Thoracic aorta (tissue), 2 donors: ENCODE measurements at regions not wholly inside any gene's neighbourhood (a gene's known extent, or its start where the extent isn't known, plus 50 kb on each side); places are given as distances from the start of the nearest gene placed in this dataset.

ENCODE experiments used
- ATAC-seq: fragments of 150-250 bp; one replicate; pipeline ENCODE4 v1.8.0; 2017; ENCODE audit warnings: low read depth; ENCODE audit not compliant: insufficient number of reproducible peaks, low FRiP score
- DNase-seq: peaks from one replicate; pipeline ENCODE4 v3.0.0-alpha.2; 2020; ENCODE audit warnings: low spot score
- H3K27ac ChIP-seq, 2 donors: fragments of 200-600 bp; sonication (generic); 1 replicate in 1 of 2; 2 replicates in 1 of 2; pipeline ENCODE4 v1.5.1; 2016; ENCODE audit warnings: mild to moderate bottlenecking in 2 of 2, moderate library complexity in 2 of 2
- H3K27me3 ChIP-seq: fragments of 200-600 bp; sonication (generic); replicated peaks from 2 replicates; pipeline ENCODE4 v1.6.0; 2016; ENCODE audit warnings: mild to moderate bottlenecking; ENCODE audit not compliant: insufficient read depth
- H3K36me3 ChIP-seq: fragments of 200-600 bp; sonication (generic); one replicate; pipeline ENCODE4 v1.5.1; 2016
- H3K4me1 ChIP-seq, 2 donors: fragments of 200-600 bp; sonication (generic); 1 replicate in 1 of 2; 2 replicates in 1 of 2; pipeline versions ENCODE4 v1.5.1 to v1.6.0; 2016; ENCODE audit warnings: low read depth in 2 of 2, mild to moderate bottlenecking in 1 of 2; ENCODE audit not compliant: control insufficient read depth in 1 of 2
- H3K4me3 ChIP-seq: fragments of 200-600 bp; sonication (generic); 2 replicates; pipeline ENCODE4 v1.5.1; 2016; ENCODE audit warnings: mild to moderate bottlenecking
- H3K9me3 ChIP-seq: fragments of 200-600 bp; sonication (generic); 2 replicates; pipeline ENCODE4 v1.5.1; 2016
- TF ChIP-seq, protein P1 (sequence below): fragments of 200-600 bp; sonication (generic); IDR thresholded peaks from one replicate; pipeline ENCODE4 v1.5.1; 2019; ENCODE audit warnings: antibody characterized with exemption

DNA sequence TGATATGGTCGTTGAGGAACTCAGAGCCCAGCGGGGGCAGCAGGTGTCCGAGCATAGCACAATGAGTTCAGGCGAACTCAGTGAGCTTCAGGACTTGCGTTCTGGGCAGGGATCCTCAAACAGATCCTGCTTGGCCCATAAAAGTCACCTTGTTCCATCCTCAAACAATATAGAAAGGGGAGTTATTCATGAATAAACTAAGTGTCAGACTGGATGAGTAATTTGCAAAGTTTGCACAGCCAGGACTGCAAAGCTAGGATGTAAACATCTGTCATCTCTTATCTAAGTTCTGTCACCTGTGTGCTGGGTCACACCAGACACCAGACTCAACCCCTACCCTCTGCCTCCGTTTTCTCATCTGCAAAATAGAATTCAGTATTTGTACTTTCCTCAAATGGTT, 58.0 kb upstream of the PFKP start:
- TF ChIP-seq, protein P1, sequence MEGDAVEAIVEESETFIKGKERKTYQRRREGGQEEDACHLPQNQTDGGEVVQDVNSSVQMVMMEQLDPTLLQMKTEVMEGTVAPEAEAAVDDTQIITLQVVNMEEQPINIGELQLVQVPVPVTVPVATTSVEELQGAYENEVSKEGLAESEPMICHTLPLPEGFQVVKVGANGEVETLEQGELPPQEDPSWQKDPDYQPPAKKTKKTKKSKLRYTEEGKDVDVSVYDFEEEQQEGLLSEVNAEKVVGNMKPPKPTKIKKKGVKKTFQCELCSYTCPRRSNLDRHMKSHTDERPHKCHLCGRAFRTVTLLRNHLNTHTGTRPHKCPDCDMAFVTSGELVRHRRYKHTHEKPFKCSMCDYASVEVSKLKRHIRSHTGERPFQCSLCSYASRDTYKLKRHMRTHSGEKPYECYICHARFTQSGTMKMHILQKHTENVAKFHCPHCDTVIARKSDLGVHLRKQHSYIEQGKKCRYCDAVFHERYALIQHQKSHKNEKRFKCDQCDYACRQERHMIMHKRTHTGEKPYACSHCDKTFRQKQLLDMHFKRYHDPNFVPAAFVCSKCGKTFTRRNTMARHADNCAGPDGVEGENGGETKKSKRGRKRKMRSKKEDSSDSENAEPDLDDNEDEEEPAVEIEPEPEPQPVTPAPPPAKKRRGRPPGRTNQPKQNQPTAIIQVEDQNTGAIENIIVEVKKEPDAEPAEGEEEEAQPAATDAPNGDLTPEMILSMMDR: no peak
- DNase-seq: no peak
- H3K4me3 ChIP-seq: no peak overlapping the region

DNA sequence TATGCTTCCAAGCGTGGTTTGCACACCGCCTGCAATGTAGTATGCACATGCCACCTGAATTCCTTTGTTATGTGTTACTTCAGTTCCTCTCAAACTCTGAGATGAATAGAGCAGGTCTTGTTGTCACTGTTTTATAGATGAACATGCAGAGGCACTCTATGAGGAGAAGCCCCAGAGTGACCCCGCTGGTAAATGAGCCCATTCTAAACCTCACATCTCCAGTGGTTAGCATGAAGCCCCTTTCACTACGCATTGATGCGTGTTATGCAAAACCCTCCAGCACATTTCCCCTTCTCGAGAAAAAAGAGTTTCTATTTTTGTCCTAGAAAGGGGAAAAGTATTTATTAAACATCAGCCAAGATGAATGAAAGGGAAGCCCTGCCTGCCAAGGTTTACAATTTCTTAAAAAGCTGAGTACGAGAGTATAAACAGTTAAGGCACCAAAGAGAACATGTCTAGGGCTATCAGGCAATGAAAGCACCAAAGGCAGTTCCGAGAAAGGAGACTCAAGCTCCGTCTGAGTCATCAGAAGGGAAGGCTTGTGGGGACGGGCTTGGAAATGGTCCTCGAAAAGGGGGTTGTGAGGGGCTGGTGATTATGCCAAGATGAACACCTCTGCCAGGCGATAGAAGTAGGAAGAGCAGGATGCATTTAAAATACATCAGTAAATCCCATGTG, 58.7 kb upstream of the PFKP start:
- Histone ChIP-seq H3K27me3 (no peaks in the 10 kb centered on the region), H3K9me3 (no peaks in the 10 kb centered on the region), H3K4me3 (no peak overlapping the region), H3K27ac (no peak overlapping the region), H3K36me3 (no peaks in the 10 kb centered on the region), H3K4me1 (peaks cover 0 to 9% of the 10 kb centered on the region in 2 donors)
- TF ChIP-seq, protein P1: no peak
- ATAC-seq (no peak), DNase-seq (no peak)

More for the DNA sequence above, 58.0 kb upstream of the PFKP start:
- Histone ChIP-seq H3K36me3 (no peaks in the 10 kb centered on the region), H3K27me3 (no peaks in the 10 kb centered on the region), H3K9me3 (no peaks in the 10 kb centered on the region), H3K4me1 (peaks cover 0 to 9% of the 10 kb centered on the region in 2 donors), H3K27ac (no peak overlapping the region)
- no peak for ATAC-seq

DNA sequence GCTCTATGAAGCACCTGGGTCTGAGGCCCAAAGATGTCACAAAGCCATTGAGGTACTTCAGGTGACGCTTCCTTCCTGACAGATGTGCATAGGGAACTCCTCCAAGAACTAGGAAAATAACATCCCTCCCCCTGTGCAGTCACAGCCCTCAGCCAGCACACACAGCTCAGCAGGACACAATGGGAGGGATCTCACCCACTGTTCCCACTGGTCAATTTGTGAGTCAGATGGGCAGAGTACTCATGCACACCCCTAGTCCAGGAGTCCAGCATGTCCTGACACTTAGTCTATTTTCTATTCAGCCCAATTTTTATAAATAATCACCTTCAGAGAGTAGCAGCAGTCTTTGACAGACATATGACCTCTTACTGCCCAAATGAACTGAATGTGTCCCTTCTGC, 60.7 kb upstream of the PFKP start:
- no peak overlapping the region for H3K27ac ChIP-seq
- DNase-seq (no peak), ATAC-seq (no peak)
- peaks cover 0 to 9% of the 10 kb centered on the region in 2 donors for H3K4me1 ChIP-seq
- TF ChIP-seq, protein P1: no peak
- H3K9me3 ChIP-seq: no peaks in the 10 kb centered on the region
- H3K27me3 ChIP-seq: no peaks in the 10 kb centered on the region
- no peak overlapping the region for H3K4me3 ChIP-seq
- no peaks in the 10 kb centered on the region for H3K36me3 ChIP-seq

DNA sequence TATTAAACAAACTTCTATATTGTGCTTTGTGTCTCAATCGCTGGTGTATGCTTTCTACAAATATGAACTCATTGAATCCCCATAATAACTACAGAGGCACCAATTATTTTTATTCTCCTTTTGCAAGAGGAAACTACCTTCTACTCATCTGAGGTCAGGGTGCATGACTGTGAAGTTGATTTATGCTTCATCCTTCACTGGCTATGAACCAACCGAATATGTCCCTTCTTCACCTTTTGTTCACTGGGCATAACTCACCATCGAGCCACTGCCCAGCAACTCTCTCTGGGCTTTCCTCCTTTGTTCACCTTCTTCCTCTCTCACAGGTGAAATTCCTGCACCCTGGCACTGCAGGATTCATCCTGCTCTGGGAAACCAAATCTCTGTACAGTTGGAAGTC, 61.3 kb upstream of the PFKP start:
- H3K4me1 ChIP-seq: peaks cover 0 to 9% of the 10 kb centered on the region in 2 donors
- no peak for DNase-seq
- no peaks in the 10 kb centered on the region for H3K27me3 ChIP-seq
- no peak for ATAC-seq
- no peak overlapping the region for H3K27ac ChIP-seq
- no peaks in the 10 kb centered on the region for H3K9me3 ChIP-seq
- no peak overlapping the region for H3K4me3 ChIP-seq
- TF ChIP-seq, protein P1: no peak
- H3K36me3 ChIP-seq: no peaks in the 10 kb centered on the region

DNA sequence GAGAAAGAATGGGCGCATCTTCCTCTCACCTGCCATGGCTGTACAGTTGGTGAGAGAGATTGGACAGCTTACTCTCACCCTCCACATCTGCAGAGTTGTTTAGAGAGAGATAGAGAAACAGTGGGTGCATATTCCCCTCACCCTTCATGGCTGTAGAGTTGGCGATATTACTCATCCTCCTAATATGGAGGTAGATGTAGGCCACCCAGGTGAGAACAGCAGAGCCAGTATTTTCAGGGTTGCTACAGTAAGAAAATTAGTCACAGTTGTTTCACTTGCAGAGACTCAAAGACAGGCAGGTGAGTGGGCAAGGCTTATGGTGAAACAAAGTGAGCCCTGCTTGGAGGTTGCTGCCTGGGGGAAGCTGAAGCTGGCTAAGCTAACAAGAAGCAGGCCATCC, 65.0 kb upstream of the PFKP start:
- Histone ChIP-seq H3K36me3 (no peaks in the 10 kb centered on the region), H3K4me1 (no peaks in the 10 kb centered on the region), H3K9me3 (no peaks in the 10 kb centered on the region), H3K4me3 (no peak overlapping the region), H3K27ac (no peak overlapping the region), H3K27me3 (no peaks in the 10 kb centered on the region)
- TF ChIP-seq, protein P1: no peak
- ATAC-seq (no peak), DNase-seq (no peak)
